Activated T-cell treated with anti-CD3 and anti-CD28 coated beads for 24 hours (primary cell): ENCODE measurements at regions not wholly inside any gene's neighbourhood (a gene's known extent, or its start where the extent isn't known, plus 50 kb on each side); places are given as distances from the start of the nearest gene placed in this dataset.
"Not testable (repeated sequence)": the region's sequence is repeated elsewhere in the genome, so short reads cannot be mapped to it uniquely, and the experiment has no call there.

ENCODE experiments used
- DNase-seq: peaks from one replicate; pipeline ENCODE4 v3.0.0-alpha.2; 2020; ENCODE audit warnings: low read depth

DNA sequence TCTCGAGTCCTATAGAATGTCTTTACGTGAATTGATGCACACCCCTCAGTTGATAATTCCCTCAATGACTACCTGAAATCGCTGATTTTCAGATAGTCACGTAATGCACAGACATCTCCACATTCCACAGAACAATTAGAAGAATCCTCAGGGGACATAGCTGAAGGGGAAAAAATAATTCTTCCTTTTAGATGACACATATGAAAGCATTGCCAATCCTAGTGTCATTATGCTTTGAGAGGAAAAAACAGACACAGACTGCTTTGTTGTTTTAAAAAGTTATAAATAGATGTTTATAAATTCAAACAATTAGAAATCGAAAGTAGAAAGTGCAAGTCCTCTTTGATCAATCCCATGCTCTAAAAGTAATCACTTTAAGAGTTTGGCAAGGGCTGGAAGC is 100.6 kb upstream of the FN1 start:
- no peak for DNase-seq

DNA sequence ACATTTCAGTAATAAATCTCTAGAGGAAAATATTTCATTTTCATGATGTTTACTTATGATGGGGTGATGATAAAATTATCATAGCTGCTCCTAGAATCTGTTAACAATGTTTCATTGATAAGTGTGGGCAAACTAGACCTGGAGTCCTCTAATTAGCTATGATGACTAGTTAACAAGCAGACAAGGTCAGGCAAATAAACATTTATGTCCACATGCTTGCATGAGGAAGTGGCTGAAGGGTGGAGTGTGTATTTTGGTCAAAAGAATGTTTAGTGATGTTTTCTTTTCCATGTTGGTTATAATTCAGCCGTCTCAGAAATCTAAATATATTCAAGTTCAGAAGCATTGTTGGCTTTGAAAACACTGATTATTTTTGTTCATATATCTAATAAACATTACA is 99.9 kb upstream of the FN1 start:
- DNase-seq, result no peak

DNA sequence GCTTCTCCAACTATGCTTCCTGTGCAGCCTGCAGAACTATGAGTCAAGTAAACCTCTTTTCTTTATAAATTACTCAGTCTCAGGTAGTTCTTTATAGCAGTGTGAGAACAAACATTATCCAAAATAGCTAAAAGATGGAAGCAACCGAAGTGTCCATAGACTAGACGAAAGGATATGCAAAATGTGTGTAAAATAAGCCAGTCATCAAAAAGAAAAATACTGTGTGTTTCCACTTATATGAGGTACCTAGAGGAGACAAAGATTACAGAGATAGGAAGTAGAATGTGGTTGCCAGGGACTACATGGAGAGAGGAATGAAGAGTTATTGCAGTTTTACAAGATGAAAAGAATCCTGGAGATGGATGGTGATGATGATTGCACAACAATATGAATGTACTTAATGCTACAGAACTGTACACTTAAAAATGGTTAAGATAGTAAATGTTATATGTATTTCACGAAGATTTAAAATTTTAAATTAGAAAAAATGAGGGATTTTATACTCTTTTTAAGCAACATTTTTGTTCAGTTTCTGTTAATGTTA is 99.3 kb upstream of the FN1 start:
- DNase-seq, result no peak

GRCh38 chr2:215533716-215534115 is 97.8 kb upstream of the FN1 start:
- not testable (repeated sequence) for DNase-seq

DNA sequence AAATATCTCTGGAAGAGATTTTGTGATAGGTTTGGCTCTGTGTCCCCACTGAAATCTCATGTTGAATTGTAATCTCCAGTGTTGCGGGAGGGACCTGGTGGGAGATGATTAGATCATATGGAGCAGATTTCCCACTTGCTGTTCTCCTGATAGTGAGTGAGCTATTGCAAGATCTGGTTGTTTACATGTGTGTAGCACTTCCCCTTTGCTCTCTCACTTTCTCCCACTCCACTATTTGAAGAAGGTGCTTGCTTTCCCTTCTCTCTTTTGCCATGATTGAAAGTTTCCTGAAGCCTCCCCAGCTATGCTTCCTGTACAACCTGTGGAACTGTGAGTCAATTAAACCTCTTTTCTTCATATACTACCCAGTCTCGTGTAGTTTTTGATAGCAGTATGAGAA is 97.0 kb upstream of the FN1 start:
- no peak for DNase-seq

DNA sequence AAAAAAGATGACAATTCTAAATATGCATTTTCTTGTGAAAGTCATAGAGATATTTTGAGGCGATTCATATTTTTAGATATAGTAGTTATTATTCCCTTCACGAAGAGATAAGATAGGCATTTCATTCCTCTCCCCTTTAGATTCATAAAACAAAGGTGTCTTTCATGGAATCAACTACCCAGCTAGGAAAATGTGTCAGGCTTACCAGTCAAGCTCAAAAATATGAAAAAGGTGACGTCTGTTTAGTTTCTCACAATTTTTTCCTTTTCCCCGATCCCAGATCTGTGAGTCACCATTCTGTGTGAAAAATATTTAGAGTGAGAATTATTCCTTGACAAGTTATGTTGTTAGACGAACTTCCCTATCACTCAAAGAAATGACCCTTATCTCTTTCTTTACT is 95.4 kb upstream of the FN1 start:
- DNase-seq, result no peak

GRCh38 chr2:215530191-215530968 is 94.5 kb upstream of the FN1 start:
- no peak for DNase-seq

DNA sequence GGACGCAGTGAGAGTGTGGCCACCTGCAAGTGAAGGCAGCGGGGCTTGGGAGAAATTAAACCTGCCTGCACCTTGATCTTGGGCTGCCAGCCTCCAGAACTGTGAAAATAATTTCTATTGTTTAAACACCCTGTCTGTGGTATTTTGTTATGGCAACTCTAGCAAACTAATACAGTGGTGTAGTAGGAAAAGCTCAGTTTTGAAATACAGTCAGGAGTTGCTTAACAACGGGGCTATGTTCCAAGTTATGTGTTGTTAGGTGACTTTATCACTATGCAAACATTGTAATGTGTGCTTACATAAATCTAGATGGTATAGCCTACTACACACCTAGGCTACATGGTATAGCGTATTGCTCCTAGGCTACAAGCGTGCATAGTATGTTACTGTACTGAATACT is 93.4 kb upstream of the FN1 start:
- DNase-seq, result no peak

GRCh38 chr2:215528555-215528954 is 92.7 kb upstream of the FN1 start:
- DNase-seq, result no peak

DNA sequence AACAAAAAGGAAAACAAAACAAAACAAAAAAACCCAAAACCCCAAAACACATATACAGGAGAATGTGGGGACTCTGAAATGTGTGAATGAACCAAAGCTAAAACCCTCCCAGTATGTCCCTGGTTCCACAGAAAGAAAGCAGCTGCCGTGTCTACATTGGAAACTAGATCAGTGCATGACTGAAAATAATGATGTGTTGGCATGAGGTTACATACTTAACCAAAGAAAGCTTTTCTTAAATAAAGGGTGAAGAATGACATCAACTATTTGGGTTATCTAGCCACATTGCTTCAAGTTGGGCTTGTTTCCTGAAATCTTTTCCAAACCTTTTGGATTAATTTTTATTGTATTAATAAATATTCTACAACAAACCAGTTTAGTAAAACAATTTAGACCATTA is 91.9 kb upstream of the FN1 start:
- DNase-seq, result no peak

DNA sequence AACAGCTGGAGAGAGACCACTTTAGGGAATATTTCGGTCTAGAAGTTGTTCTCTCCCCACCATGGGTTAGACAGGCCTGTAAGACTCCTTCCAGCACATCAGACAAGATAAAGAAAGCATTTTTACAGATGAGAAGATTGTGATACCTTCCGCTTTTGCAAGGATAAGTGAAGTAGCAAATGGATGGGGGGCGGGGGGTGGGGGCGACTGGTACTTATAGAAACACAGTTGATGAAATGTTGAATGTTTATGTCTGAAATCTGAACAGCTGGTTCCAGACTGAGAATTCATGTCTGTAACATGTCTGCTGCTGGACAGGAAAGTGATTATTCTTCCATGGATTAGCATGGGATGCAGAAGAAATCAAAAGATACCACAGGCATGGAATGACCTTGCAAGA is 90.5 kb upstream of the FN1 start:
- no peak for DNase-seq

GRCh38 chr2:215522237-215522636 is 86.4 kb upstream of the FN1 start:
- no peak for DNase-seq

DNA sequence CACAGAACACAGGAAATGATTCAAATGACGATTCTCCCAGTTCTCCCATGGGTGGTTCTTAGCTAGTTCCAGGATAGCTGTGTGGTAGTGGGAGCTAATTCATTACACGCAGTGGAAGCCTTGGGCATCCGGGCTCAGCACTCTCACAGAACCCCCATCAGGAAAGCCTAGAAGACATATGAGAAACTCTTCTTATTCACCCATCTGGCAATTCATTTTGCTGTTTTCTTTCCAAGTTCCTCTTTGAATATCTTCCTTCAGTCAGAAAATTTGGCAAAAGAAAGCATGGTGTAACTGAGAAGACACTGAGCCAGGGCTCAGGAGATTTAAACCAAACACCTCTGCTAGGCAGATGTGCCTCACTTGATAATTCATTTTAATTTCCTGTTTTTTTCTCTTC is 85.2 kb upstream of the FN1 start:
- no peak for DNase-seq

- DNase-seq, result no peak
These were observed 81.5 kb upstream of the FN1 start for GRCh38 chr2:215517391-215517790.

- no peak for DNase-seq
These were observed 78.6 kb upstream of the FN1 start for GRCh38 chr2:215514516-215514915.

DNA sequence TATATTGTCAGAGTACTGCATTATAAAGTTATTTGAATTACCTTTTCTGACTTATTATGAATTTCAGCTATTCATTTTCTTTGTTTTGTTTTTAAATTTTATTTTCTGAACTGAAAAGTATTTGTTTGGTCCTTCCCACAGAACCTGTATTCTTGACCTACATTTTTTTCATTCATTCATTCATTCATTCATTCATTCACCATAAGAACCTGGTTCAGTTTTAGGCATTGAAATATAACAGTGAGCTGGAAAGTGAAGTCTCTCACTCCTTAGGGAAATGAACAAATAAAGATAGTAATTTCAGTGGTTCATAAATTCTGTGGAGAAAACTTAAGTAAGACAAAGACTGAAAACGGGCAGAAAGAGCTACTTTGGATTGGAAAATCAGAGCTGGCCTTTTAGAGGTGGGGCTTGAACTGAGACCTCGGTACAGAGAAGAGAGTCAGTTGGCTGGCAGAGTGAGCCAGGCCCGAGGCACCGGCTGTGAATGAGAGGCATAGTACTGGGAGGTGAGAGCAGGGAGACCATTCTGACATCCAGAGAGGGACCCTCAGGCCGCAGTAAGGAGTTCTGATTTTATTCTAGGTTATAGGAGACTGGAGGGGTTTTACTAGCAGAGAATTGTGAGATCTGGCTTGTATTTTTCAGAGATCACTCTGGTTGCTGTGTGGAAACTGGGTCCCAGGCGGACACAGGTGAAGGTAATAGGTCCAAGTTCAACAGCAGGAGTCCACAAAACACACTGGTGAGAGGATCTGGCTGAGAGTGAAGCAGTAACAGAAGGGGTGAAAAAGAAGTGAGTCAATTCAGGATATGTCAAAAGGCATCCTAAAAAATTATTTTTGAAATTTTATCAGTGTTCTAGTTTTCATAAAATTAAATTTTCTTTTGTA is 75.8 kb upstream of the FN1 start:
- DNase-seq, result no peak

DNA sequence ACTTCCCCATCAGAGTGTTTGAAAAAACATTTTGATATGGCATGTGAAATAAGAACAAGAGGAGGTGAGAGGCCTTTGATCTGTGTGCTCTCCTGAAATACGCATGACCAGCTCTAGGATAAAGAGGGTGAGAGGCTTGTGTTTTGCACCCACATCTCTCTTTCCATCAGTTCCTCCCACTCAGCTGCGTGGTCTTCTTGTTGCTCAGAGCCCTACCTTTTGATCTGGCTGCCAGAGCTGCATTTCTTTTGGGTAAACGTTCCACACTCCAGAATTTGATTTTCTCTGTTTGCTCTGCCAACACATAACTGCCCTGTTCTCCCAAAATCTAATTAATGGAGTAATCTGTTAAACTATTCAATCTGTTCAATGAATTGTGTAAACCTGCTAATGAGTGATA is 72.0 kb upstream of the FN1 start:
- DNase-seq, result no peak

GRCh38 chr2:215507136-215507535 is 71.3 kb upstream of the FN1 start:
- DNase-seq, result no peak

GRCh38 chr2:215506604-215506990 is 70.7 kb upstream of the FN1 start:
- no peak for DNase-seq

GRCh38 chr2:215505044-215505786 is 69.3 kb upstream of the FN1 start:
- DNase-seq, result no peak

DNA sequence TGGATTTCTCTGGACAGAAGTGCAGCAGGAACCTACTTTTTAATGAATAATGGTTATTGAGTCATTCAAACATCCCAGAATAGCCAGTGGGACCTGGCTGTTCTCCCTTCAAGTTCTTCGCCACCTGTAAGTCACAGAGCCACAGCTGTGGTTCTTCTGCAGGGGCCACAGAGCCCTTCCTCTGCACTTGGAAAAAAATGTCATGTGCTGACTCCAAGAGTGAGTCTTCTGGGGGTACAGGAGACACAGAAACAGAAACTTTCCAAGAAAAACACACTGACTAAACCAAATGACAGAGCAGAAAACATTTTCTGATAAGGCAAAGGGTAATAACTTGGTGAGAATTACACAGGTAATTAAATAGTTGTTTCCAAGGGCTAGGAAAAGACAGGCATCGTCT is 68.7 kb upstream of the FN1 start:
- DNase-seq, result no peak

GRCh38 chr2:215503381-215503780 is 67.5 kb upstream of the FN1 start:
- DNase-seq, result no peak

DNA sequence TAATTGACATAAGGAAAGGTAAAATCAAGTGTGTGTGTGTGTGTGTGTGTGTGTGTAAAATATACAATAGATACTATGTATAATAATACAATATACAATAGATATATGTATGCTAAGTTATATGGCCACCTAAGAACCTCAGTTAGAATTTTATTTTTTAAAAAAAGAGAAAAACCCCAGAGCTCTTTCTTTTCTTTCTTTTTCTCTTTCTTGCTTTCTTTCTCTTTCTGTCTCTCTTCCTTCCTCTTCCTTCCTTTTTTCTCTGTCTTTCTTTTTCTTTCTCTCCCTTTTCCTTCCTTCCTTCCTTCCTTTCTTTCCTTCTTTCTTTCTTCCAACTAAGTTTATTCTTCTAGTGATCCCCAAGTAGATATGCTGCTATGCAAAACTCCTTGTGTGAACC is 64.6 kb upstream of the FN1 start:
- no peak for DNase-seq
